22Rv1 (cell line): ENCODE measurements at regions not wholly inside any gene's neighbourhood (a gene's known extent, or its start where the extent isn't known, plus 50 kb on each side); places are given as distances from the start of the nearest gene placed in this dataset.

ENCODE experiments used
- CTCF ChIP-seq: fragments of 450-650 bp; IDR thresholded peaks from 2 replicates; pipeline ENCODE4 v1.5.1; 2017; ENCODE audit warnings: mild to moderate bottlenecking
- ZFX ChIP-seq: fragments of 450-650 bp; IDR thresholded peaks from 2 replicates; pipeline ENCODE4 v1.6.1; 2017; ENCODE audit warnings: antibody characterized with exemption, borderline replicate concordance

- TF ChIP-seq CTCF, result no peak
- no peak for TF ChIP-seq ZFX
These were observed 172.0 kb upstream of the ALKAL2 start for GRCh38 chr2:459931-460330.
